Inferior parietal cortex (tissue), 1 donor: ENCODE measurements at regions not wholly inside any gene's neighbourhood (a gene's known extent, or its start where the extent isn't known, plus 50 kb on each side); places are given as distances from the start of the nearest gene placed in this dataset.
"Not testable (repeated sequence)": the region's sequence is repeated elsewhere in the genome, so short reads cannot be mapped to it uniquely, and the experiment has no call there.

ENCODE experiments used
- DNase-seq: peaks from one replicate; pipeline ENCODE4 v3.0.0-alpha.2; 2016; ENCODE audit errors: extremely low spot score

DNA sequence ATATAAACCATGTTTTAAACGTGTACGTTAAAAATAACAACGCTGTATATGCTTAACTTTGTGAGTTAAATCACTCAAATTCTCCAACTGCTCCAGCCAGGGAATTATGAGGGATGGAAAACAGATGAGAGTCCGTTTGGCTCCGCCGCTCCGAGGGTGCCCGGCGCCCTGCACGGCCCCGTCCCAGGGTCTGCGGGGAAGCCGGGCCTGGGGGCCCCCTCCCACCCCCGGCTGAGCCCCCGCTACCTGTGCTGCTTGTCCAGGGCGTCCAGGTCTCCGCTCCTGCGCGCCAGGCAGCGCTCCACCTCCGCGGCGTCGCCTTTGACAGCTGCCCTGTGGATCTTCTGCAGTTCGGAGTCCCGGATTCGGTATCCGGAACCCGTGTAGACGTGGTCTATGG is 415.5 kb downstream of the FOXD4L4 start:
- DNase-seq: not testable (repeated sequence)

DNA sequence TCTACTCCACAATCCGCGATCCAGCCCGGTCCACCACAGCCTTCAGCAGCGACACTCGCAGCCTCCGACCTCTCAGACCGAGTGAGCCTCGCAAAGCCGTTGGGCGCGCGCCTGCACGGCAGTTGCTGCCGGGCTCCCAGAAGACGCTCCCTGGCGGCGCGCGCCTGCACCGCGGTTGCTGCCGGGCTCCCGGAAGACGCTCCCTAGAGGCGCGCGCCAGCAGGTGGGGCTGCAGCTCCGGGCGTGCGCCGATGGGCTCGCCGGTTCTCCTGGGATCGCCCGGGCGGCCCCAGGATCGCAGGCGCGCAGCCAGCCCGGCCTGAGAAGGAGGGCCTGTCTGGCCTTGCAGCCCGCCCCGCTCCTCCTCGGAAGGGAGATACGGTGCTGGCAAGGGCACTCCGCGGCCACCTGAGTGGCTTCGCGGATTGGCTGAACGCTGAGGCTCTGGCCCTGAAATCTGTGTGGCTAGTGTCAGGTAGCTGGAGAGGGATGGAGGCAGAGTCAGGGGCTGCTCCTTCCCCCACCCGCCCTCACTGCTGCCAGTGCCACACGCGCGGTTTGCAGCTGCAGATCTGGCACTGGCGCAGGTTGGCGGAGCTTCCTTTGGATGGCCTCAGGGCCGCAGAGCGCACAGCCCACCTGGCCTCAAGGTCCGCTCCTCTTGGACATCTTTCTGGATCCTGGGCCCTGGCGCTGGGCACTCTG is 416.2 kb downstream of the FOXD4L4 start:
- peak; percentile 4 for DNase-seq

DNA sequence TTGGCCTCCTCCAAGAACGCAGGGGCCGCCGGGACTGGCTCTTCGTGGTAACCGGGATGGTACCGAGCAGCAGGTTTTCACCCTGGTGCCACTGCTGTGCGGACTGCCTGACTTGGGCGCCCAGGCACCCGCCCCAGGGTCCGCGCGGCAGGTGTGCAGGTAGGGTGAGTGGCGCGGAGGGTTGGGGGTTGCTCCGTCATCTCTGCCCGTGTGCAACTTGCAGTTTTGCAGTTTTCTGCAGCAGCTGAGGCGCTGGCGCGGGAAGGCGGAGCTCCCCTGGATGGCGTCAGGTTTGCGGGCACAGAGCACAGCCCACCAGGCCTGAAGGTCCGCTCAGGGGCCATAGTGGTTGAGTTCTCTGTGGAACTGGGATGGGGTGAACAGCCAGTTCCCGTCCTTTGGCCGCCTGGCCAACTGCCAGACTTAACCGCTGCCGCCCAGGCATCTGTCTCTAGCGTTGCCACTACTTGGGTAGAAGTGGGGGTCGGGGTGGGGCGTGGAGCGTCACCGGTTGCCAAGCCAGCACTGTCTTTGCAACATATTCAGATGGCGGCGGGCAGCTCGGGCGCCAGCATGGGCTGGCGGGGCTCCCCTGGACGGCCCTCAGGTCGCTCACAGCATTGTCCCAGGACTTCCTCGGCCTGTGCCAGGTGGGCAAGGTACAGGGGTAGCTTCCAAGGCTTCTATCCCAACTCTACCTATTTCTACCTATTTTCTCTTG is 417.2 kb downstream of the FOXD4L4 start:
- not testable (repeated sequence) for DNase-seq

DNA sequence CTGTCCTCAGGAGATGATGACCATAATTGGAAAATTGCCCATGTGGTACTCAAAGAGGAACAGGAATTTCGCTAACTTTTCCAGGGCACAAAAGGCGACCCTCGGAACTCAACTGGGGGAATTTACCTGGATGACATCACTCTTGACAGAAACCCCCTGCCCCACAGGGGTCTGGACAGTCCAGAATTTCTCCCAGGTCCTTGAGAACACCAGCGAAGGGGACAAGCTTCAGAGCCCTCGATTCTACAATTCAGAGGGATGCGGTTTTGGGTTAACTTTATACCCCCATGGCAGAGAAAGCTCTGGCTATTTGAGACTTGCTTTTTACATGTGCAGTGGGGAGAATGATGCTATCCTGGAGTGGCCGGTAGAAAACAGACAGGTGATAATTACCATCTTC is 445.4 kb downstream of the FOXD4L4 start:
- not testable (repeated sequence) for DNase-seq

DNA sequence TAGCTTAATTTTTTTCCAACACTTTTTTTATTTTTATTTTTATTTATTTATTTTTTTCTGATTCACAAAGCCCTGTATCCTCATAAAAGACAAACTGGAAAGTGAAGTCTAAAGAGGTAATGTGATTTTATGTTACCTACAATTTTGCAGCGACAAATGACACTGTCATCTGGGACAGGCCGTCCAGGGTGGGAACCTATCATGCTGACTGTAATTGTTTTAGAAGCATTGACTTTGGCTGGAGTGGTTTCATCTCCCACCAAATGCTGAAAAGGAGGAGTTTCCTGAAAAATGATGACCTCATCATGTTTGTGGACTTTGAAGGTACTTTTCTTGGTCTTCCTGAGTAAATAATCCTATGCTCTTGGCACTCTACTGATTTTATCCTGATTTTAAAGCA is 446.7 kb downstream of the FOXD4L4 start:
- DNase-seq: not testable (repeated sequence)

DNA sequence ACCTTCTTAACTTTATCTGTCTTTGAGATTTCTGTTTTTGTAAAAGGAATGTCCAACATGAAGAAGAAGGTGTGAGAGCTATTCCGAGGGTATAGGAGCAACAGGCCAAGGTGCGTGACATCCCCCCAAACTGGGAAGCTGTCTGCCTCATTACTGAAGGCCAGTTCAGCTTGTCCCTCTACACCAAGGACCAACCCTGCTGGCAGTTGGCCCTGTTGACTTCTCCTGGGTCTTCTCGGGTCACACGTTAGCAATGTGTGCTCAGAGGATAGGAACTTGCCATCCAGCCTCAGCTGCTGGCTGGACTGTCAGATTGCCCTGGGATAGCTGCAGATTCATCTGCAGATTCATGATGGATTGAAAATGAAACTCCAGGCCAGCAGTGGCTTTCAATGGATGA is 460.3 kb downstream of the FOXD4L4 start:
- not testable (repeated sequence) for DNase-seq

DNA sequence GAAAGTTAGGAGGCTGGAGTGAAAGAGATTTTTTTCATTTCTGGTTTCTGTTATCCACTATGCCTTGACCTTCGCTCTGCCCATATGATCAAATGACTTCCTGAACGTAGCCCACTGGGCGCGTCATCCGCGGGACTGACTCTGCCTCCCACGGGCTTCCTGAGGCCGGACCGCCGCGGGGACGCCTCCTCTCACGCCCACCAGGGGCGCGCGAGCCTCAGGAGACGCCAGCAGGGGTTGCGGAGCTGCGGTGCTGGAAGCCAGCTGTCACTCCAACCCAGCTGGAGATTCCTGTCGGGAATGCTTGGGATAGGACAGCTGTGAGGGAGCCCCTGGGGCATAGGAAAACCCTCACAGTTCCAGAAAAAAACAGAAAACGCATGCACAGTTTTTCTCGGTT is 461.5 kb downstream of the FOXD4L4 start:
- DNase-seq: not testable (repeated sequence)

DNA sequence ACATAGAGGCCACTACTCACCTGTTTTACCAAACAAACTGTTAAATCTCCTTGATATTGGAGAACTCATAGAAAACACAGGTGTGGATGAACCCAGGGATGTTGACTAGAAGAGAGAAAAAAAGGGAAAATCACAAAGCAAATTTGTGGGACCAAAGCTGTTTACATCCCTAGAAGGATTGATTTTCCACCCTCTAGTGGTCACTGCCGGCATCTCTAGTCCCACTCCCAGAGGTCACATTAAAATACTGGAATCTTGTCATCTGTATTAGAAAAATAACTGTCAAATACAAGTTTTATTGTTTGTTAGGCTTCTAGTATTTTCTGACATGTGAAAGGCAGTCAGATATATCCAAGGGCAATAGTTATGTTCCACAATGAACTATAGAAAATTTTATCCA is 469.7 kb downstream of the FOXD4L4 start:
- DNase-seq: not testable (repeated sequence)

DNA sequence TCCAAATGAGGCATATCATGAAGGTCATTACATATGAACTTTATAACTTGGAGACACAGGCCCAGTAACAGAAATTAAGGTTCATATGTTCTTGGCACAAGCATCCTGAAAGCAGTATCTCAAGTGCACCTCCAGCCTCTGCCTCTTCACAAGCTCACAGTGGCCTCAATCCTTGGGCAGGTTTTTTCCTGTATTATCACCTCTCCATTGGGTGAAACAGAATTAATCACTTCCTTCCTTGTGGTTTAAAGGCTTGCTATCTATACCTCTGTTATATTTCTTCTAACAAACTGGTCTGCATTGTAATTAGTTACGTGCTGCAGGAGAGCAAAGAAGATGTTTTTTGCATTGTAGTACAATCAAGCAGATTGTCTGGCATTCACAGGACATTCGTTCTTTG is 471.0 kb downstream of the FOXD4L4 start:
- DNase-seq: not testable (repeated sequence)

DNA sequence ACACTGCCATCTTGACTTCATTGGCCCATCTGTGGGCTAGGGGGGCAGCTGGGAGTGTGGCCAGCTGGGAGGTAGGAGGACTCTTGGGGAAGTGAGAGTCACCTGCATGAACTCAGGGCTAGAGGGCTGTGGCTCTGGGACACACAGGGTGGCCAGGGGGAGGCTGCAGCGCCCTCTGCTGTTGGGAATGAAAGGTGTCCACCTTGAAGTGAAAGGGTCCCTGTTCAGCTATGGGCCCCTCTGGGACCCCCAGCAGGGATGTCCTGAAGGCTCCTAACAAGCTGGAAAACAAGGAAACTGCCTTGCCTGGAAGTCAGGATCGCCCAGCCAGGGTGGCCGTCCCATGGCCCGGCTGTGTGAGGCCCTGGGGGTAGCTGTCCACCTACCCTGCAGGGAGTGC is 507.8 kb downstream of the FOXD4L4 start:
- not testable (repeated sequence) for DNase-seq

DNA sequence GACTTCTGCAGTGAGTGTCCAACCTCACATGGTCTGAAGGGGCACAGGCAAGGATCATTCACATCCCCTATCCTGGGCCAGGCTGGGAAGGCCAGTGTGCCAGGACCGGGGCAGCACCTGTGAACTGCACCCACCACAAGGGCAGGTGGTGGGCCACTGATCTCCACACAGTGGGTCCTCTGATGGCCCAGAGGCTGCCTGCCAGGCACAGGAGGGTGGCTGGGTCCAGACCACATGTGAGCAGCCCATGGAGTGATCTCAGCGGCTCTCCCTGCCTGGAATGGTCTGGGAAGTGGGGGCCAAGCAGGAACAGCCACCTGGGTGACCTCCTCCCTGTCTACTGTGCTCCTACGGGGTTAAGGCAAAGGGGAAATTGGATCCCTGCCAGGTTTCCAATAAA is 508.5 kb downstream of the FOXD4L4 start:
- not testable (repeated sequence) for DNase-seq

DNA sequence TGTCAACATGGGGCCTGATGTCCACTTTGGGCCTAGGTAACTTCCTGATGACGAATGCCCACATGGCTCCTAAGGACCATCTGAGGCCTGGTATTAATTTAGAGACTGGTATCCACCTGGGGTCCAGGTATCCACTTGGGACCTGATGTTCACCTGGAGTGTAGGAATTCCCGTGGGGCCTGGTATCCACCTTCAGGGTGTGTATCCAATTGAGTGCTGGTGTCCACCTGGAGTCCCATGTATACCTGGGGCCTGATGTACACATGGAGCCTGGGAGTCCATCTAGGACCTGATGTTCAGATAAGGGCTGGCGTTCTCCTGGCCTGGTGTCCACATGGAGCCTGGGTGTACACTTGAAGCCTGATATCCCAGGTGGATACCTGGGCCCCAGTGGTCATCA is 520.6 kb downstream of the FOXD4L4 start:
- DNase-seq: not testable (repeated sequence)

DNA sequence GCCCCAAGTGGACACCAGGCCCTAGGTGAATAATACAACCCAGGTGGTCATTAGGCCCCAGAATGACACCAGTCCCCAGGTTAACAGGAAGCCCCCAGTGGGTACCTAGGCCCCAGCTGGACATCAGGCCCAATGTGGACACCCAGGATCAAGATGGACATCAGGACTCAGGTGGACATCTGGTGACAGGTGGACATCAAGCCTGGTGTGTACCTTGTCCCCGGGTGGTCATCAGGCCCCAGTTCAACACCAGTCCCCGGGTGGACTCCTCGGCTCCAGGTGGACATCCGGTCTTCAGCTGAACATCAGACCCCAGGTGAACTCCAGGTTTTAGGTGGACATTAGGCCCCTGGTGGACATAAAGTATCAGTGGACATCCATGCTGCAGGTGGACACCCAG is 524.6 kb downstream of the FOXD4L4 start:
- DNase-seq: not testable (repeated sequence)

DNA sequence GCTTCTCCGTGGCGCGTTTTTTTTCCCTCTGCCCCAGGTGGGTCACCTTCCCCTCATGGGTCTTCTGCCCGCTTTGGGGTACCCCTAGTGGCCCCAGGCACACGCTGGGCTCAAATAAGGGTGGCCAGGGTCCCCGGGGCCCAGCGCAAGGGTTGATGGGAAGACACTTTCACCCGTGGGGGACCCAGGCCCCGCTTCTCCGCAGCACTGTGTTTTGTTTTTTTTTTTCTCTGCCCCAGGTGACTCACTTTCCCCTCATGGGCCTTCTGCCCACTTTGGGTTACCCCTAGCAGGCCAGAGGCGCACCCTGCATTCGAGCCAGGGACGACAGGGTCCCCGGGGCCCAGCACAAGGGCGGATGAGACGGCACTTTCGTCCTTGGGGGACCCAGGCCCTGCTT is 526.7 kb downstream of the FOXD4L4 start:
- DNase-seq: not testable (repeated sequence)

DNA sequence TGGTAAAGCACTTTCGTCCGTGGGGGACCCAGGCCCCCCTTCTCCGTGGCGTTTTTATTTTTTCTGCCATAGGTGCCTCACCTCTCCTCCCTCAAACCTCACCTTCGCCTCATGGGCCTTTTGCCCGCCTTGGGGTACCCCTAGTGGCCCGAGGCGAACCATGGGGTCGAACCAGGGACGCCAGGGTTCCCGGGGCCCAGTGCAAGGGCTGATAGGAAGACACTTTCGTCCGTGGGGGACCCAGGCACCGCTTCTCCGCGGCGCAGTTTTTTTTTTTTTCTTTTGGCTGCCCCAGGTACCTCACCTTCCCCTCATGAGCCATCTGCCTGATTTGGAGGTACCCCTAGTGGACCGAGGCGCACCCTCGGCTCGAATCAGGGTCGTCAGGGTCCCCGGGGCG is 527.8 kb downstream of the FOXD4L4 start:
- not testable (repeated sequence) for DNase-seq

DNA sequence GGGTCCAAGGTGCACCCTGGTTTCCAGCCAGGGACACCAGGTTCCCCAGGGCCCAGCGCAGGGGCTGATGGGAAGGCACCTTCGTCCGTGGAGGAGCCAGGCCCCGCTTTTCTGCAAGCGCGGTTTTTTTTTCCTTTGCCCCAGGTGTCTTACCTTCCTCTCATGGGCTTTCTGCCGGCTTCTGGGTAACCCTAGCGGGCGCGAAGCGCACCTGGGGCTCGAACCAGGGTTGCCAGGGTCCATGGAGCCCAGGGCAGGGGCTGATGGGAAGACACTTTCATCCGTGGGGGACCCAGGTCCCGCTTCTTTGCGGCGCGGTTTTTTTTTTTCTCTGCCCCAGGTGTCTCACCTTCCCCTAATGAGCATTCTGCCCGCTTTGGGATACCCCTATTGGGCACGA is 529.3 kb downstream of the FOXD4L4 start:
- not testable (repeated sequence) for DNase-seq

DNA sequence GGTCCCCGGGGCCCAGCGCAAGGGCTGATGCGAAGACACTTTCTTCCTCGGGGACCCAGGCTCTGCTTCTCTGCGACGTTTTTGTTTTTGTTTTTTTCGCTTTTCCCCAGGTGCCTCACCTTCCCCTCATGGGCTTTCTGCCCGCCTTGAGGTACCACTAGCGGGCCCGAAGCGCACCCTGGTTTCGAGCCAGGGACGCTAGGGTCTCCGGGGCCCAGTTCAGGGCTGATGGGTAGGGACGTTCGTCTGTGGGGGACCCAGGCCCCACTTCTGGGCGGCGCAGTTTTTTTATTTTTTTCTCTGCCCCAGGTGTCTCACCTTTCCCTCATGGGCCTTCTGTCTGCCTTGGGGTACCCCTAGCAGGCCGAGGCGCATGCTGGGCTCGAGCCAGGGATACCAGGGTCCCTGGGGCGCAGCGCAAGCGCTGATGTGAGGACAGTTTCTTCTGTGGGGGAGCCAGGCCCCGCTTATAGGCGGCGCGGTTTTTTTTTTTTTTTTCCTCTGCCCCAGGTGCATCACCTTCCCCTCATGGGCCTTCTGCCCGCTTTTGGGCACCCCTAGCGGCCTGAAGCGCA is 530.0 kb downstream of the FOXD4L4 start:
- not testable (repeated sequence) for DNase-seq

DNA sequence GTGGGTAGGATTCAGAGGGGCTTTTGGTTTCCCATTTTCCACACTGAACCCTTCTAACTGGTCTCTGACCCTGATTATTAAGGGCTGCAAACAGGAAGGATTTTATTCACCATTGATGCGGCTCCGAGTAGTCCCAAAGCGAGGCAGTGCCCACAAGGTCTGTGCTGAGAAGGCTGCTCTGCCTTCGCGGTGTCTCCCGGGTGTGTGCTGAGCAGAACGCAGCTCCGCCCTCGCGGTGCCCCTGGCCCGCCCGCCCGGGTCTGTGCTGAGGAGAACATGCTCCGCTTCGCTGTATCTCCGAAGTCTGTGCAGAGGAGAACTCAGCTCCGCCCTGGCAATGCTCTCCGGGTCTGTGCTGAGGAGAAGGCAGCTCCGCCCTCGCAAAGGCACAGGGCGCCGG is 530.7 kb downstream of the FOXD4L4 start:
- not testable (repeated sequence) for DNase-seq

DNA sequence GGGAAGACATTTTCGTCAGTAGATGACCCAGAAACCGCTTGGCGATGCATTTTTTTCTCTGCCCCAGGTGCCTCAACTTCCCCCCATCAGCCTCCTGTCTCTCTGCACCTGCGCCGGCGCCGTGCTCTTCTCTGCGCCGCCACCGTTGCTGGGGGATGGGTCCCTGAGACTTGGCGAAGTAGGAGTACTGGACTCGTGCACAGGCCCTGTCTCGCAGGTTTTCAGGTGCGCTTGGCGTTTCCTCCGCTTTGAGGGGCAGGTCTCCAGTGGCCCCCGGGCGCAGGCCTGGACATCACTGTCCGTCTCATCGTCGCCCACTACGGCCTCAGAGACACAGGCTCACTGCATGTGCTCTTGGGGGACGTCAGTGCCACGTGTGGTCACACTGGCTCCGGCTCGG is 532.1 kb downstream of the FOXD4L4 start:
- not testable (repeated sequence) for DNase-seq

DNA sequence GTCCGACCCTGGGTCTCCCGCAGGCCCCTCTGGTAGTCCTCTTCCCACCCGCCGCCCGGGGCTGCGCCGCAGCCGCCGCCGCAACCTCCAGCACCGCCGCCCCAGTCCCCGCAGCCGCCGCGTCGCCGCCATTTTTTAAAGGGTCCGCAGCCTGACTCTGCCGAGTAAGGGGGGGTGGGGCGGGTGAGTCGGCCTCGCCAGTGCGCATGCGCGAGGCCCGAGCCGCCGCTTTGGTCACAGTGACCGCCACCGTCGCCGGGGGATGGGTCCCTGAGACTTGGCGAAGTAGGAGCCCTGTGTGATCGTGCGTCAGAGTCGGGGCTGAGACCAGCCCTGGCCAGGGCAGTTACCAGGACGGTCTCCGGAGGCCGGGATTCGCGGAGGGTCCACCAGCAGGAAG is 532.8 kb downstream of the FOXD4L4 start:
- DNase-seq: not testable (repeated sequence)

DNA sequence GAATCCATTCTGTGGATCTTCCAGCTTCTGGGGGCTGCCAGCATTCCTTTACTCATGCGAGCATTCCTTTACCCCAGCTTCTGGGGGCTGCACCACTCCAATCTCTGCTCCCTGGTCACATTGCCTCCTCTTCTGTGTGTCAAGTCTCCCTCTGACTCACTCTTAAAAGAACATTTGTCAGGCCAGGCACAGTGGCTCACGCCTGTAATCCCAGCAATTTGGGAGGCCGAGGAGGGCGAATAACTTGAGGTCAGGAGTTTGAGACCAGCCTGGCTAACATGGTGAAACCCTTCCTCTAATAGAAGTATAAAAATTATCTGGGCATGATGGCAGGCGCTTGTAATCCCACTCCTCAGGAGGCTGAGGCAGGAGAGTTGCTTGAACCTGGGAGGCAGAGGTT is 541.9 kb downstream of the FOXD4L4 start:
- DNase-seq: not testable (repeated sequence)
